GM12875 (cell line): ENCODE measurements at regions not wholly inside any gene's neighbourhood (a gene's known extent, or its start where the extent isn't known, plus 50 kb on each side); places are given as distances from the start of the nearest gene placed in this dataset.

Experiments used
- H3K4me3 ChIP-seq: one replicate; pipeline ENCODE4 v1.5.1; 2011; ENCODE audit warnings: low read depth, low read length, control low read depth
- CTCF ChIP-seq: IDR thresholded peaks from 2 replicates; pipeline ENCODE4 v1.5.1; 2011; ENCODE audit warnings: low read depth, mild to moderate bottlenecking, control low read depth, inconsistent platforms, low read length, moderate library complexity, borderline replicate concordance; ENCODE audit not compliant: insufficient read depth

GRCh38 chr16:26345966-26346365 is 654.2 kb downstream of the HS3ST4 start:
- TF ChIP-seq CTCF, result no peak
- H3K4me3 ChIP-seq, result no peak overlapping the region

GRCh38 chr16:26348095-26348494 is 656.3 kb downstream of the HS3ST4 start:
- no peak for TF ChIP-seq CTCF
- no peak overlapping the region for H3K4me3 ChIP-seq

- TF ChIP-seq CTCF, result no peak
- no peak overlapping the region for H3K4me3 ChIP-seq
Observed at GRCh38 chr16:26360867-26361266, 669.1 kb downstream of the HS3ST4 start.

- no peak overlapping the region for H3K4me3 ChIP-seq
- TF ChIP-seq CTCF, result no peak
Observed at GRCh38 chr16:26363581-26363980, 671.8 kb downstream of the HS3ST4 start.

- TF ChIP-seq CTCF, result no peak
- H3K4me3 ChIP-seq, result no peak overlapping the region
Observed at GRCh38 chr16:26365161-26365940, 673.6 kb downstream of the HS3ST4 start.

- H3K4me3 ChIP-seq, result no peak overlapping the region
- TF ChIP-seq CTCF, result no peak
Observed at GRCh38 chr16:26371349-26371869, 679.6 kb downstream of the HS3ST4 start.
